Calu3 (cell line): ENCODE measurements at regions not wholly inside any gene's neighbourhood (a gene's known extent, or its start where the extent isn't known, plus 50 kb on each side); places are given as distances from the start of the nearest gene placed in this dataset.

Experiments used
- BruUV-seq: library from RNA; stranded (reverse); fragments of 400-500 nt; replicated peaks from 2 replicates; lab custom pipeline; 2021; lab: Mats Ljungman, UMichigan
- CTCF ChIA-PET: fragments of 300-600 bp; sonication (Branson Sonifier 250); formaldehyde crosslinking; loops from one replicate; lab custom pipeline; 2022; ENCODE audit warnings: antibody characterized with exemption; lab: Charles Lee
- DNase-seq: peaks from one replicate; pipeline ENCODE4 v3.0.0; 2022
- H3K27ac Mint-ChIP-seq: one replicate; pipeline ENCODE4 v1.8.0; 2022; ENCODE audit warnings: mixed read lengths; ENCODE audit not compliant: unreplicated experiment
- H3K27me3 Mint-ChIP-seq: one replicate; pipeline ENCODE4 v1.8.0; 2022; ENCODE audit warnings: mixed read lengths; ENCODE audit not compliant: unreplicated experiment
- H3K36me3 Mint-ChIP-seq: one replicate; pipeline ENCODE4 v1.8.0; 2022; ENCODE audit warnings: mild to moderate bottlenecking, moderate library complexity, mixed read lengths; ENCODE audit not compliant: insufficient read depth, unreplicated experiment
- H3K4me1 Mint-ChIP-seq: one replicate; pipeline ENCODE4 v1.8.0; 2022; ENCODE audit warnings: mild to moderate bottlenecking, low read depth, mixed read lengths; ENCODE audit not compliant: unreplicated experiment
- H3K4me3 Mint-ChIP-seq: one replicate; pipeline ENCODE4 v1.8.0; 2022; ENCODE audit warnings: mild to moderate bottlenecking, low read depth, moderate library complexity, mixed read lengths; ENCODE audit not compliant: unreplicated experiment
- H3K9me3 Mint-ChIP-seq: one replicate; pipeline ENCODE4 v1.8.0; 2022; ENCODE audit warnings: low read depth, mixed read lengths; ENCODE audit not compliant: unreplicated experiment
- CTCF ChIP-seq: fragments of 200-600 bp; IDR thresholded peaks from one replicate; pipeline ENCODE4 v1.8.0; 2022; ENCODE audit warnings: antibody characterized with exemption; ENCODE audit not compliant: unreplicated experiment
- intact Hi-C: fragments of 100-400 bp; cut with micrococcal nuclease; formaldehyde crosslinking; loops from one replicate; pipeline ENCODE4 v1.10.0; 2022; ENCODE audit not compliant: unreplicated experiment

- Mint-ChIP-seq H3K9me3 (peaks cover 2% of the 10 kb centered on the region), H3K4me3 (no peak overlapping the region), H3K27ac (no peak overlapping the region), H3K36me3 (no peaks in the 10 kb centered on the region), H3K27me3 (peaks cover 14% of the 10 kb centered on the region), H3K4me1 (no peaks in the 10 kb centered on the region)
- intact Hi-C loops: no loop called here
- BruUV-seq: no TSS peak
- no peak for DNase-seq
- CTCF ChIA-PET: no interaction called here
- TF ChIP-seq CTCF: no peak
These were observed 458.0 kb upstream of the HS6ST1 start for GRCh38 chr2:128776461-128777195.

GRCh38 chr2:128777196-128778035 lies 458.7 kb upstream of the HS6ST1 start:
- CTCF ChIA-PET: no interaction called here

DNA sequence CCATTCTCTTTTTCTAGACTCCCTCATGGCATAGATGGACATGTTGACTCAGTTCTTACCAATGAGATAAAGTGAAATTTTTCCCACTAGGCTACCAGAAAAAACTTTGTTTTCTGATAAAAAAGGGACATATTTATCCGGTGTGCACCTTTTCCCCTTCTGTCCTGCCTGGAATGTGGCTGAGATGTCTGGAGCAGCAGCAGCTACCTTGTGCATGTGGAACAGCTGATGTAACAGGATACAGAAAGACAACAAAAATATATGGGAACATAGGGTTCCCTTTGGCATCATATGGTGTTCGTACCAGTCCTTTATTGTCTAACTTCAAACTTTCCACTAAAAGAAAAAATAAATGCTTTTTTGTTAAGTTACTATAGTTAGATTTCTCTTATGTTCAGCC lies 460.2 kb upstream of the HS6ST1 start:
- BruUV-seq: no TSS peak
- Mint-ChIP-seq H3K36me3 (no peaks in the 10 kb centered on the region), H3K27ac (no peak overlapping the region), H3K27me3 (peaks cover 28% of the 10 kb centered on the region), H3K4me3 (no peak overlapping the region), H3K4me1 (no peaks in the 10 kb centered on the region), H3K9me3 (no peaks in the 10 kb centered on the region)
- intact Hi-C loops: no loop called here
- DNase-seq: no peak
- CTCF ChIA-PET: no interaction called here
- TF ChIP-seq CTCF: no peak

More at GRCh38 chr2:128777196-128778035, 458.7 kb upstream of the HS6ST1 start:
- H3K9me3 Mint-ChIP-seq: peaks cover 2% of the 10 kb centered on the region
- no peaks in the 10 kb centered on the region for H3K36me3 Mint-ChIP-seq
- no TSS peak for BruUV-seq
- intact Hi-C loops: no loop called here
- H3K4me3 Mint-ChIP-seq: no peak overlapping the region
- H3K27ac Mint-ChIP-seq: no peak overlapping the region
- H3K4me1 Mint-ChIP-seq: no peaks in the 10 kb centered on the region
- peaks cover 16% of the 10 kb centered on the region for H3K27me3 Mint-ChIP-seq
- no peak for TF ChIP-seq CTCF
- no peak for DNase-seq

GRCh38 chr2:128779301-128780095 lies 460.8 kb upstream of the HS6ST1 start:
- H3K27me3 Mint-ChIP-seq: peaks cover 28% of the 10 kb centered on the region
- CTCF ChIA-PET: interaction anchor here (1.1 kb wide), 1 partner anchor 43 kb away, joined by 3 read pairs; no protein-coding TSS in a partner anchor
- no peak for DNase-seq
- intact Hi-C loops: no loop called here
- H3K9me3 Mint-ChIP-seq: no peaks in the 10 kb centered on the region
- TF ChIP-seq CTCF: no peak
- H3K27ac Mint-ChIP-seq: no peak overlapping the region
- no TSS peak for BruUV-seq
- no peak overlapping the region for H3K4me3 Mint-ChIP-seq
- H3K4me1 Mint-ChIP-seq: no peaks in the 10 kb centered on the region
- H3K36me3 Mint-ChIP-seq: no peaks in the 10 kb centered on the region
